ENCODE measurements at regions not wholly inside any gene's neighbourhood (a gene's known extent, or its start where the extent isn't known, plus 50 kb on each side); places are given as distances from the start of the nearest gene placed in this dataset.

DNA sequence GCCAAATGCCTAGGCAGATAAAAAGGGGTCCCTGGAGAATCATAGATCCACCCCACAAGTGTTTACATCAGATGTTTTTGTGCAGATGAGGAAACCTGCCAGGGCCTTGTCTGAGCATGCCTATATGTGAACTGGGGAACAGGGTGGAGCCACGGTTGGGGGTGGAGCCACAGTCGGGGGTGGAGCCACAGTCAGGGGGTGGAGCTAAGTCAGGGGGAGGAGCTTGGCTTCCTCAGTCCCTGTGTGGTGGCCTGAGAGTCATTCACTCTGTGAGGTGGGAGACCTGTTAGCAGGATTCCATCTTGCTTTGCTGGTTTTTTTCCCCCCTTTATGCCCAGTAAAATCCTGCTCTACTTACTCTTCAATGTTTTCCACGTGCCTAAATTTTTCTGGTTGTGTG lies 57.8 kb upstream of the TGFBR2 start:
- POLR2A ChIA-PET = no interaction called here
- TF ChIP-seq FOXM1 (IDR thresholded peaks at IDR 0.05; ENCODE audit: borderline replicate concordance) (no peak), HDGF (IDR thresholded peaks at IDR 0.05; ENCODE audit: borderline replicate concordance) (no peak), ZNF384 (IDR thresholded peaks at IDR 0.05) (no peak), SP1 (IDR thresholded peaks at IDR 0.05) (no peak)
- CTCF ChIA-PET = no interaction called here
- DNase-seq (ENCODE audit: extremely low spot score) = peak; percentile 62

DNA sequence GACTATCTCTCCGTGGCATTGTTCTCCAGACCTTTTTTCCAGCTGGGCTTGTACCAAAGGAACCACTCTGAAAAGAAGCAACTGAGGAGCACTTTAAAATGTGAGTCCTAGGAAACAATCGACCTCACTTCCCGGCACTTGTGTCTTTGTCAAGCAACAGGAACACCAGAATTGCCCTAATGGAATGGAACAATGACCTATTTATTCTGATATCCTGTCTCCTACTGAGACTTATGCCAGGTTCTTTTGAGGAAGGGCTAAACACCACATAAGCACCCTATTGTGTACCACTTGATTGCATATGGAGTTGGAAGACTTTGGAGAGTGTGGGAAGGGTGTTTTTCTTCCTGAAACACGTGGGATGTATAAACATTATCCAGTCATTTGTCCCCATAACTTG lies 56.8 kb upstream of the TGFBR2 start:
- TF ChIP-seq SUZ12 (IDR thresholded peaks at IDR 0.05) (no peak), ZNF384 (IDR thresholded peaks at IDR 0.05) (no peak), FOXA1 (IDR thresholded peaks at IDR 0.05) (no peak), LEF1 (IDR thresholded peaks at IDR 0.05; ENCODE audit: borderline replicate concordance) (no peak), SP1 (IDR thresholded peaks at IDR 0.05) (no peak), HDGF (IDR thresholded peaks at IDR 0.05; ENCODE audit: borderline replicate concordance) (no peak), TARDBP (IDR thresholded peaks at IDR 0.05) (no peak), FOXK2 (IDR thresholded peaks at IDR 0.05) (no peak), NFRKB (IDR thresholded peaks at IDR 0.05) (no peak), ELF4 (IDR thresholded peaks at IDR 0.05) (no peak), FOXM1 (IDR thresholded peaks at IDR 0.05; ENCODE audit: borderline replicate concordance) (no peak), BHLHE40 (IDR thresholded peaks at IDR 0.05; ENCODE audit: borderline replicate concordance) (no peak), L3MBTL2 (conservative IDR thresholded peaks at IDR 0.05) (no peak), CTBP1 (IDR thresholded peaks at IDR 0.05; ENCODE audit: borderline replicate concordance) (no peak), ARNT (IDR thresholded peaks at IDR 0.05) (no peak)
- TF ChIP-seq, protein P1, sequence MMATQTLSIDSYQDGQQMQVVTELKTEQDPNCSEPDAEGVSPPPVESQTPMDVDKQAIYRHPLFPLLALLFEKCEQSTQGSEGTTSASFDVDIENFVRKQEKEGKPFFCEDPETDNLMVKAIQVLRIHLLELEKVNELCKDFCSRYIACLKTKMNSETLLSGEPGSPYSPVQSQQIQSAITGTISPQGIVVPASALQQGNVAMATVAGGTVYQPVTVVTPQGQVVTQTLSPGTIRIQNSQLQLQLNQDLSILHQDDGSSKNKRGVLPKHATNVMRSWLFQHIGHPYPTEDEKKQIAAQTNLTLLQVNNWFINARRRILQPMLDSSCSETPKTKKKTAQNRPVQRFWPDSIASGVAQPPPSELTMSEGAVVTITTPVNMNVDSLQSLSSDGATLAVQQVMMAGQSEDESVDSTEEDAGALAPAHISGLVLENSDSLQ (IDR thresholded peaks at IDR 0.05) = no peak
- DNase-seq (ENCODE audit: extremely low spot score) = no peak
- ChIA-PET CTCF (no interaction called here), POLR2A (no interaction called here)

DNA sequence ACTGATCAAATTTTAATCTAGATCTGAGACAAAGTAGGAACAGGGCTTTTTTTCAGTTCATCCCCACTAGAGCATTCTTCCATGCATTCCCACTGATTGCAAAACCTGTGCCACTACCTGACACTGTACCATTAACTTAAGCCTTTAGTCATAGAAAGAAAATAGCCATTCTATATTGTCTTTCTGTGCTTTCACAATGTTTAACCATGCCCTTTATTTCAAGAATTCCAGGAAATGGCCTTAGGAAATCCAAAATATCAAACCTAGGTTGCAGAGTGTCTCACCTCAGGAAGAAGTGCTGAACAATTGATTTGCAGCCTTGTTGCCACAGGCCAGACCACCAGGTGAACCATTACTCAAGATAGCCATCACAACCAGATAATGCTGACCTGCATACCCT lies 56.2 kb upstream of the TGFBR2 start:
- DNase-seq (ENCODE audit: extremely low spot score) = no peak
- ChIA-PET CTCF (no interaction called here), POLR2A (no interaction called here)
- TF ChIP-seq ZNF384 (IDR thresholded peaks at IDR 0.05) = no peak
- TF ChIP-seq TARDBP (IDR thresholded peaks at IDR 0.05) = no peak
- no peak for TF ChIP-seq FOXA1 (IDR thresholded peaks at IDR 0.05)
- TF ChIP-seq LEF1 (IDR thresholded peaks at IDR 0.05; ENCODE audit: borderline replicate concordance) = no peak
- no peak for TF ChIP-seq ARNT (IDR thresholded peaks at IDR 0.05)
- no peak for TF ChIP-seq FOXM1 (IDR thresholded peaks at IDR 0.05; ENCODE audit: borderline replicate concordance)
- TF ChIP-seq, protein P1 (IDR thresholded peaks at IDR 0.05) = no peak
- TF ChIP-seq SUZ12 (IDR thresholded peaks at IDR 0.05) = no peak
- TF ChIP-seq SP1 (IDR thresholded peaks at IDR 0.05) = no peak

DNA sequence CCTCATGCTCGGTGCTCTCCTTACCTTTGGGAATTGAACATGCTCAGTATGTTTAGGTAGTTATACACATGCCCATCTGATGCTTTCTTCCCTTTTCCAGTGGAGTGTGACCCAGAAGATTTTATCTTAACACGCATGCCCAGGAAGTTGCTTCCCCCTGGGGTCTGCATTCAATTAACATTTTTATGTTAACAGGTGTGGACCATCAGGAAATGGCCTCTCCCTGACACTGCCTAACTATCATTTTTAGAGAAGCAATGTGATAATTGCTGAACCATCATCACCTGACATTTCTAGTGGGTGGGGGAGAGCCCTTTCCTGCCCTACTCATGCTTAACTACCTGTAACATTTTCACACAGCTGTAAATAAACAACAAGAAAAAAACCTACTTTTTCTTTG lies 55.1 kb upstream of the TGFBR2 start:
- ChIA-PET POLR2A (no interaction called here), CTCF (no interaction called here)
- no peak for DNase-seq (ENCODE audit: extremely low spot score)
- no peak for TF ChIP-seq L3MBTL2 (conservative IDR thresholded peaks at IDR 0.05)
- TF ChIP-seq FOXK2 (IDR thresholded peaks at IDR 0.05) = no peak
- no peak for TF ChIP-seq ZNF384 (IDR thresholded peaks at IDR 0.05)
- TF ChIP-seq ELF4 (IDR thresholded peaks at IDR 0.05) = no peak
- TF ChIP-seq SP1 (IDR thresholded peaks at IDR 0.05) = no peak
- no peak for TF ChIP-seq CTBP1 (IDR thresholded peaks at IDR 0.05; ENCODE audit: borderline replicate concordance)
- TF ChIP-seq NFRKB (IDR thresholded peaks at IDR 0.05) = no peak
- no peak for TF ChIP-seq SUZ12 (IDR thresholded peaks at IDR 0.05)
- TF ChIP-seq, protein P1 (IDR thresholded peaks at IDR 0.05) = no peak
- no peak for TF ChIP-seq LEF1 (IDR thresholded peaks at IDR 0.05; ENCODE audit: borderline replicate concordance)
- TF ChIP-seq HDGF (IDR thresholded peaks at IDR 0.05; ENCODE audit: borderline replicate concordance) = no peak
- TF ChIP-seq FOXA1 (IDR thresholded peaks at IDR 0.05) = no peak
- no peak for TF ChIP-seq ARNT (IDR thresholded peaks at IDR 0.05)
- TF ChIP-seq FOXM1 (IDR thresholded peaks at IDR 0.05; ENCODE audit: borderline replicate concordance) = no peak
- TF ChIP-seq BHLHE40 (IDR thresholded peaks at IDR 0.05; ENCODE audit: borderline replicate concordance) = no peak
- TF ChIP-seq TARDBP (IDR thresholded peaks at IDR 0.05) = no peak

DNA sequence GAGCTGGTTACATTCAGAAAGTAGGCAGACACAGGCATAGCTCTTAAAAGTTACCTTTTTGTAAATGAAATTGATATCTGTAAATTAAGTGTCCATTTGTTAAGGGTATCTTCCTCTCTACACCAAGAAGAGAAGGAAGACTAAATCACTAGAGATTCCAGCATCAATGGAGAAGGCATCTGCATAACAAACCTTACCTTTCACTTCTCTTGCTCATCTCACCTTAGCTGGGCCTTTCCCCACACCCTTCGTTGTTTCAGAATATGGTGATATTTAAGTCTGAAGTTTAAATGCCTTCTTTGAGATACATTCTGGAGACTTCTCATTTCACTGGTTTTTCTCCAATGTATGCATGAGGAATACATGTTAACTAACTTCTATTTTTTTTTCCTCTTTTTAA lies 54.5 kb upstream of the TGFBR2 start:
- TF ChIP-seq FOXM1 (IDR thresholded peaks at IDR 0.05; ENCODE audit: borderline replicate concordance) (no peak), ELF4 (IDR thresholded peaks at IDR 0.05) (no peak), BHLHE40 (IDR thresholded peaks at IDR 0.05; ENCODE audit: borderline replicate concordance) (no peak), SP1 (IDR thresholded peaks at IDR 0.05) (no peak), CTBP1 (IDR thresholded peaks at IDR 0.05; ENCODE audit: borderline replicate concordance) (no peak), L3MBTL2 (conservative IDR thresholded peaks at IDR 0.05) (no peak), LEF1 (IDR thresholded peaks at IDR 0.05; ENCODE audit: borderline replicate concordance) (no peak), TARDBP (IDR thresholded peaks at IDR 0.05) (no peak), ARNT (IDR thresholded peaks at IDR 0.05) (no peak)
- DNase-seq (ENCODE audit: extremely low spot score) = no peak
- ChIA-PET POLR2A (no interaction called here), CTCF (no interaction called here)

DNA sequence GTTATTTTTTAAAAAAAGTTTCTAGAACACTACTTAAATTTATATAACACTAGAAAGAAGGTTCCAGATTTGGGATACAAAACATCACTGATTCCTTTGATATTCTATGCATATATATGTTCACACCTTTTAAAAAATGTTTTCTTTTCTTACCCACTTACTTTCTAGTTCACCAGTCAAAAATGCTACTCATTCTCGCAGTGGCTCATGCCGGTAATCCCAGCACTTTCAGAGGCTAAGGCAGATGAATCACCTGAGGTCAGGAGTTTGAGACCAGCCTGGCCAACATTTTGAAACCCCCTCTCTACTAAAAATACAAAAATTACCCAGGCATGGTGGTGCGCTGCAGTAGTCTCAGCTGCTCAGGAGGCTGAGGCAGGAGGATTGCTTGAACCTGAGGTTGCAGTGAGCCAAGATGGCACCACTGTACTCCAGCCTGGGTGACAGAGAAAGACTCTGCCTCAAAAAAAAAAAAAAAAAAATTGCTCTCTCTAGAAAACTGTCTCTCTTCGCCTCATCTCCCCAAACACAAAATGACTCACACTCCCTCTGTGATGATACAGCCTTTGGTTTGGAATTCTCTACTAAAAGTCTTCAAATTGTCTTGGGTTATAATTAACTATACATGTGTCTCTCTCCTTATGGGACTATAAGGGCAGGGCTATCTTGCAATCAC lies 52.6 kb upstream of the TGFBR2 start:
- TF ChIP-seq SUZ12 (IDR thresholded peaks at IDR 0.05) (no peak), TARDBP (IDR thresholded peaks at IDR 0.05) (no peak), HDGF (IDR thresholded peaks at IDR 0.05; ENCODE audit: borderline replicate concordance) (no peak), BHLHE40 (IDR thresholded peaks at IDR 0.05; ENCODE audit: borderline replicate concordance) (no peak), ZNF384 (IDR thresholded peaks at IDR 0.05) (no peak), CTBP1 (IDR thresholded peaks at IDR 0.05; ENCODE audit: borderline replicate concordance) (no peak), FOXK2 (IDR thresholded peaks at IDR 0.05) (no peak), ARNT (IDR thresholded peaks at IDR 0.05) (no peak), SP1 (IDR thresholded peaks at IDR 0.05) (no peak), FOXA1 (IDR thresholded peaks at IDR 0.05) (no peak), LEF1 (IDR thresholded peaks at IDR 0.05; ENCODE audit: borderline replicate concordance) (no peak), L3MBTL2 (conservative IDR thresholded peaks at IDR 0.05) (no peak), FOXM1 (IDR thresholded peaks at IDR 0.05; ENCODE audit: borderline replicate concordance) (no peak)
- TF ChIP-seq, protein P1 (IDR thresholded peaks at IDR 0.05) = no peak
- DNase-seq (ENCODE audit: extremely low spot score) = no peak
- ChIA-PET POLR2A (no interaction called here), CTCF (no interaction called here)

All from HEK293T (cell line).